D721Med (cell line): ENCODE measurements at regions not wholly inside any gene's neighbourhood (a gene's known extent, or its start where the extent isn't known, plus 50 kb on each side); places are given as distances from the start of the nearest gene placed in this dataset.

Experiments
- DNase-seq: peaks from one replicate; pipeline ENCODE4 v3.0.0; 2011; ENCODE audit warnings: low spot score; ENCODE audit not compliant: insufficient read length
- FAIRE-seq: peaks from 2 replicates; lab custom pipeline; 2011; peaks lifted over from hg19 to GRCh38; lab: Jason Lieb, UNC
- CTCF ChIP-seq: IDR thresholded peaks from 2 replicates; pipeline ENCODE4 v1.5.1; 2012; ENCODE audit warnings: mild to moderate bottlenecking, control low read depth; ENCODE audit not compliant: insufficient read depth; ENCODE audit errors: missing control alignments

GRCh38 chr3:104137116-104137515 lies 1229.6 kb upstream of the ALCAM start:
- DNase-seq (no peak), FAIRE-seq (no peak)
- no peak for TF ChIP-seq CTCF

GRCh38 chr3:104145164-104145563 lies 1221.5 kb upstream of the ALCAM start:
- TF ChIP-seq CTCF = no peak
- FAIRE-seq = no peak
- no peak for DNase-seq

- no peak for FAIRE-seq
- DNase-seq = no peak
- no peak for TF ChIP-seq CTCF
These were observed 1217.6 kb upstream of the ALCAM start for GRCh38 chr3:104149154-104149553.

GRCh38 chr3:104150724-104151123 lies 1216.0 kb upstream of the ALCAM start:
- TF ChIP-seq CTCF = no peak
- DNase-seq (no peak), FAIRE-seq (no peak)

- DNase-seq (no peak), FAIRE-seq (no peak)
- TF ChIP-seq CTCF = no peak
These were observed 1211.8 kb upstream of the ALCAM start for GRCh38 chr3:104154896-104155295.

GRCh38 chr3:104165866-104166265 lies 1200.8 kb upstream of the ALCAM start:
- no peak for TF ChIP-seq CTCF
- DNase-seq (no peak), FAIRE-seq (no peak)

GRCh38 chr3:104168386-104168785 lies 1198.3 kb upstream of the ALCAM start:
- TF ChIP-seq CTCF = no peak
- FAIRE-seq (no peak), DNase-seq (no peak)
